Kasumi-1 (cell line): ENCODE measurements at regions not wholly inside any gene's neighbourhood (a gene's known extent, or its start where the extent isn't known, plus 50 kb on each side); places are given as distances from the start of the nearest gene placed in this dataset.
A peak's percentile ranks its signal among the peaks of the same experiment; 100 is the strongest.

ENCODE experiments used
- DNase-seq, 2 experiments: peaks; one replicate each; lab custom pipeline; 2025; lab: John Stamatoyannopoulos, UW

DNA sequence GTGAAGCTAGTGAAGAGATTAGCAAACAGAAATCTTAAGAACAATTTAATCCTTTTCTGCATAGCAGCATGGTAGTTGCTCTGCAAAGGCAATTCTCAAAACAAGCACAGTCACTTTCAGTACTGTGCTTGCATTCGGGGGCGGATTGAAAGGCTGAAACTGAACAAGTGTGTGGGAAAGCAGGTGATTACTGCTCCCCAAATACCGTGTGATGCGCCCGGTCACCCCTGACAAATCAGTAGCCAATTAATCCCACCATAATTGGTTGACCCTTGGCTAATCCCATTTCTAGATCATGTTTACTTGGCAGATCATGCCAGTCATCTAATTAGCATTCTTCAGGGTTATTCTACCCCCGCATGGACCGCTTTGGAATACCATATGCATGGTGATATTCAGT is 76.5 kb upstream of the ADRB1 start:
- no peak for DNase-seq

DNA sequence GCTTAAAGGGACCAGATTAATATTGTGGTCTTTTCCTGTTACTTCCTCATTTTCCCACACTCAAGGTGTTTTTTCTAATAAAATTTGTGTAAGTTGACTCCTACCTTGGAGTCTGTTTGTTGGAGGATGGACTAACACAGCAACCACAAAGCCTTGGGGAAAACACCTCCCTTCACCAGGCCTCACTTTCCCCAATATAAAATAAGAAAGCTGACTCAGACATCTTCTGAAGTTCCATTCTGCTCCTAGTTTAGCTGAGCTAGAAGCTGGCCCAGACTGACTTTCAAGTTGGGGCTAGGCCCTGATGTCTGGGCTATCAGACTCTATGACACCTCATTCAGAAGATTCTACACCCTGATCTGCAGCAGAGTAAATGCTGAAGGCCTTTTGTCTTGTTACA is 73.0 kb upstream of the ADRB1 start:
- peak; percentile 10 to 14 for DNase-seq

DNA sequence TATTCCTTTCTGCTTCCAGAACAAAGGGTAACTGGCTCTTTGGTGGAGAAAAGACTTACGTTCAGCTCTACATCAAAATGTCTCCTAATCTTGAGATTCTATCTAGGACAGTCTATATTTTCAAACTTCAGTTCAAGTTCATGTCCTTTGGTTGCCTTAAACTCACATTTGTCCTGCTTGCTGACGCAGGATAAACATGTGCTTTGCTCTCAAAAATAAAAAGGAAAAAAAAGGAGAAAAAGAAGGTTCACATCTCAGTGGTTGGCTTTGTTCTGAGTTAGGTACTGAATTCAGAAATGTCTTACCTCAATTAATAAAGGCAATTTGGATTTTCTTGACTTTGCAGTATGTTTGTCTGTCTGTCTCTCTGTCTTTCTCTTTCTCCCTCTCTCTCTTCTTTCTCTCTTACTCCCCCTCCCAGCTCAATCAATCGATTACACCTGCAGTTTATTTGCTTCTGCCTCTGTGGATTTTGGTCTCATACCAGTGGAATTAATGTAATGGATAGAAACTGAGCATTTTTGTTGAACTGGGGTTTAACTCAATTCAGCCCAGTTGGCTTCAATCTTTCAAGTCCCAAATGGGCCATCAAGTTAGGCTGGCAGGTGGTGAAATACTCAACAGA is 72.2 kb upstream of the ADRB1 start:
- no peak for DNase-seq

DNA sequence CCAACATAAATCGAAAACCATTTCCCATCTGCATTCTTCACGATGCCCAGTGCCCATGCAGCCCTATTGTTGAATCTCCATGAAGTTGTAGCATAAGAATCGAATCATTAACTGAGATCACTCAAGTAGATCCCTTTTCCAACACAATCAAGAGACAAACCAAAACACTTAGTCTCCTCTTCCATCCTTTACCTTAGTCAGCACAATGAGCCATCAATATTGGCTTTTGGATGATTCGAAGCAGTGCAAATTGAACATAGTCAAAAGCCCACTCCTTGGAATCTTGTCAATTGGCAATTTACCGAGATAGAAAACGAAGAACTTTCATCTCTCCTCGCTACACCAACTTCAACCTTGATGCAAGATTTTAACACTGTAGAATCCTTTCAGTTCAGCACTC is 66.5 kb upstream of the ADRB1 start:
- no peak for DNase-seq

DNA sequence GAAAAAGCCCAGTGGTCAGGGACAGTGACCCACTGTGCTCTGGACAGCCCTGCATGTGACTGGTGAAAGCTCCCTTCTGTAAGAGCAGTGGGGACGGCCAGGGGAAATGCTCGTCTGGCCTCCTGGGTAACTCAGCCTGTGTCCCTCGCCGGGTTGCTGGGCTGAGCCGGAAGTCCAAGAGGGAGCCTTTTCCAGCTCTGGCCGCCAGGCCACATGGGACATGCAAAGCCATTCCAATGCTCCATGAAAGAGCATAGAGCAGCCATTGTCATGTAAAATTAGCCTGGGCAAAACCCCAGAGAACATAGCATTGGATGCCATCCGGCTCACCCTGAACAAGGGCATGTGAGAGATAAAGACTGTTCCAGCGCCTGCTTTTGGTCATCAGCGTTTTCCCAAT is 64.9 kb upstream of the ADRB1 start:
- DNase-seq, result no peak

DNA sequence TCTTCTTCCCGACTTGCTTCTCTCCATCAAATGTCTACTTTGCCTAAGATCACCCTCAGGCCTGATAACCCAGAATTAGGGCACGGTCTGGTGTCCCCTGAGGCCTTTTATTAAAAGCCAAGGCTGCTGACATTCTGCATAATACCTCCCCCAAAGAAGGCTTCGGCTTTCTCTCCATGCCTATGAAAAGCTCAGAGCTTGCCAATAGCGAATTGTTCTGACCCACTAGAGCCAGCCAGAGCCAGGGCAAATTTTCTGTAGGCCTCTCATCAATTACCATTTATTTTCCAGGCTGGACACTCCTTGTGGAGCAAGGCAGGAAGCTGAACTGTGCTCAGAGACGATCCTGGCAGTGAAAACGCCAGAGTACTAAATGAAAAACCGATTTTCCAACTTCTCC is 64.3 kb upstream of the ADRB1 start:
- DNase-seq, result no peak

DNA sequence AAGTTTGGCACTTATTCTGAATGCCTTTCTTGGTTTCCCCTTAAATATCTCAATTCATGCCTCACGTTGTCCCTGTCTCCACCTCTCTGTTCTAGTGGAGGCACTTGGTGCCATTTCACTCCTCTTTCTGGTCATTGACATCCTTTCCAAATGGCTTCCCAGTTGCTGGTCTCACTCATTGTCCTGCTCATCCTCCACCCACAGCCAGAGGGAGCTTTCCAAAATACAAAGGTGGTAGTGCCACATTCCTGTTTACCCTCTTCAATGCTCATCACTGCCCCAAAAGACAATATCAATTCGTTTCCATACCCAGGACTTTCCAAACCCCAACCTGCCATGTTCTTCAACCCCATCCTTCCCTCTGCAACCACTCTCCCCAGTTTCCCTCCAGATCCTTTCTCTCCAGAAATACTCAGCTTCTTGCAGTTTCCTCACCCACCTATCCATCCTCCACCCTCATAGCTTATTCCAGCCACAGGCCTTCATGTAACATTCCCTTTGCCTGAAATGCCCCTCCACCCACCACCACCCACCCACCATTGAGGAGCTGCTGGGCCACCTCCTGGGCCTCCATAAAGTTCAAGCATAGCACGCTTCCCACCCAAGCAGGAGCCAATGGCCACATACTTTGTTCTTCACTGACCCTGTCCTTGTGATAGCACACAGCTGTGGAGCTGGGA is 63.1 kb upstream of the ADRB1 start:
- DNase-seq, result peak; percentile 13 to 29

DNA sequence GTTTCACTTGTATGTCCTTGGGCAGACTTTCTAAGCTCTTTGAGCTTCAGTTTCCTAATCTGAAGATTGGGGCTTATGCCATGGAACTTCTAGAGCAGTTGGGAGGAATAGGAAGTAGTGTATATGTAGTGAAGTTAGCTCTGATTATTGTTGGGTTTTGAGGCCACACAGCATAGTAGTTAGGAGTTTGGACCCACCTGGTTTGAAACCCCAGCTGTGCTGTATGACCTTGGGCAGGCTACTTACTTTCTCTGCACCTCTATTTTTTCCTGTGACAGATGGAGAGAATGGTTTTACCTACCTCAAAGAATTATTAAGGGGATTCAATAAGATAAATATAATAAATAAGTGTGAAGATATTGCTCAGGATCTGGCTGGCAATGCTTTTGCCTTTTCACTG is 61.4 kb upstream of the ADRB1 start:
- DNase-seq, result no peak

DNA sequence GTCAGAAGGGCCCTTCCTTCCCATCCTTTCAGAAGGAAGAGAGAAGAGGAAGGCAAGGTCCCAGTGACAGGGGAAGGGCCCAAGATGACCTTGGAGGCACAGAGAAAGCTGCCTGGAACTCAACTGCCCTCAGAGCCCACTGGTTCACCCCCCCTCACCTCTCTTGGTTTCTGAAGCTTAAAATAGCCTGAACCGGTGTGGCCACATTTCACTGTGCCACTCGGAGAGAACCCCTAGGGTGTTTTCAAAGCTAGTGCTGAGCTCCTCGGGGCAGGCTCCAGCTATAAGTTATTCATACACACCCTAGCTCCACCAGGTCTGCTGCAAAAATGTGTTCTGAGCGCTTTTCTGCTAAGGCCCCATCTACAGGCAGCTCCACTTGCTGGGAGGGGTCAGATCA is 60.9 kb upstream of the ADRB1 start:
- no peak for DNase-seq

DNA sequence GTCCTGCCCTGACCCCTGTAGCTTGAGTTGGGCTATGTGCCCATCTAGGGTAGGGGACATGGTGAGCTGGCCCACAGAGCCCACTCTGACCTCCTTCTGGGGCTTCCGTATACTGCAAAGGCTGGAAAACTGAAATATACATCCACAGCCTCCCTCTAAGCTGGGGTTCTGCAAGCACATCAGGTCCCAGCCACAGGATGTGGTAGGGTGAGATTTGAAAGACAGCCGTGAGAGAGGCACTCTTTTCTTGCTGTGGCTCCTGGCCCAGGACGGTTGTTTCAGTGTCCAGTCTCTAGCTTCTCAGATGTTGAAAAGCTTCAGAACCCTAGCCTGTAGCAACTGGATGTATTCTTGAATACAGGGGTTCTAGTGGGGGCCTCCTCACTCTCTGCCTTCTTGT is 60.1 kb upstream of the ADRB1 start:
- no peak for DNase-seq

DNA sequence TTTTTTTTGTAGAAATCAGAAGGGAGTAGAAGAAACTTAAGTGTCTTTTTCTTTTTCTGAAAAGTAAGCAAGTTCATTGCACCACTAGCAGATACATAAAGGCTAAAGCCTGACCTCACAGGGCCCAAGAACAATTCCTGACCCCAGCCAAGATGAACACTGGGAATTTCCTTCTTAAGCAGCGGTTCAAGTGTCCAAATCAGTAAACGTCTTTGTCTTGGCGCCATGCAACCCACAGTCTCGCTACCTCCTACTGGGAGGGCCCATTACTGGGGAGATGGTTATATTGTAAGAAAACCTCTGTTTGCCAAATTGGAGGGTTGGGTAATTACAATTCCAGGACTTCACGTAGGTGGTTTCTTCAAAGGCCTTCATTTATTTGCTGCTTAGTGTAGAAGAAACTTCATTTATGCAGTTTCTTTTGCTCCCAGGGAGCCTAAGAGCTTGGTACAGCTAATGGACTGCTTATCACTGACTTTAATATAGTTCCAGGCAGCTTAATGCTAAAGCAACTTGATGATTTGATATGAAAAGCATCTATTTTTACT is 58.3 kb upstream of the ADRB1 start:
- no peak for DNase-seq

DNA sequence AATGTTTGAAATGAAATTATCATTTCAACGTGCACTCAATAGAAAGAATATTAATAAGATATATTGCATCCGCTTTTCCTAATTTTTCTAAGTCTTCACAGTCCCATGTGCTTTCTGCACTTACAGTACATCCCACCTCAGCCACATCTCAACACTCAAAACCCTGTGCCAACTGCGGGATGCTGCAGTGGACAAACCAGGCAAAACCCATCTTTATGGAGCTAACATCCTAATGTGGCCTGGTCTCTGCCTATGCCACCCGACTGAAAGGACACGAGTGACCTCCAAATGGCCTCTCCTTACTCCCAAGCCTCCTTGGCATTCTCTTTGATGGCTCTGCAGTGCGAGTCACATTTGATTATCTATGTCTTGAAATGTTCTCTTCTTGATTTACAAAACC is 57.4 kb upstream of the ADRB1 start:
- DNase-seq, result no peak

DNA sequence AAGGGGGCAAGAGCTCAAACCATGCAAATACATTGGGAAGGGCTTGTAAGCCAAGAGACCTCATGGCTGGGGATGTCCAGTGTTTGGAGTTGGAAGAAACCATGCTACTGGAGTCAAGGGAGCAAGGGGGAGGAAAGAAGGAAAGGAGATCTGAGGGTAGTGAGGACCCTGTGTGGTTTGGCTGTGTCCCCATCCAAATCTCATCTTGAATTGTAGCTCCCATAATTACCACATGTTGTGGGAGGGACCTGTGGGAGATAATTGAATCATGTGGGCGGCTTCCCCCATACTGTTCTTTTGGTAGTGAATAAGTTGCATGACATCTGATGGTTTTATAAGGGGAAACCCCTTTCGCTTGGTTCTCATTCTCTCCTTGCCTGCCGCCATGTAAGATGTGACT is 56.5 kb upstream of the ADRB1 start:
- no peak for DNase-seq

DNA sequence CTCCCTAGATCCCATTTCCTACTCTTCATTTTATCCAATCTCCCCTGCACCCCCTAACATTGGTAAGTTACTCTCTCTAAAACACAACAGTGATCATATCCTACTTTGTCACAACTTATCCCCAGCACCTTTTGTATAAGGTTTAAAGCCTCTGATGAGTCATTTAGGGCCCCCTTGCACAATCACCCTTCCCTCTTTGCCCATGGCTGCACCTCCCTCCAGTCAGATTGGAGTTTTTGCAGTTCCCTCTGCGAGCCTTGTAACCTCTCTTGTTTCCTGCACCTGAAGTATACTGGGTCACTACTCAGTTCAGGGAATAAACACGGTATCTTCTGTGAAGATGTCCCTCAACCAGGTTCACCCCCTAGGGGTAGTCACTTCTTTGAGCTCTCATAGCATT is 55.9 kb upstream of the ADRB1 start:
- peak; percentile 54 to 64 for DNase-seq

DNA sequence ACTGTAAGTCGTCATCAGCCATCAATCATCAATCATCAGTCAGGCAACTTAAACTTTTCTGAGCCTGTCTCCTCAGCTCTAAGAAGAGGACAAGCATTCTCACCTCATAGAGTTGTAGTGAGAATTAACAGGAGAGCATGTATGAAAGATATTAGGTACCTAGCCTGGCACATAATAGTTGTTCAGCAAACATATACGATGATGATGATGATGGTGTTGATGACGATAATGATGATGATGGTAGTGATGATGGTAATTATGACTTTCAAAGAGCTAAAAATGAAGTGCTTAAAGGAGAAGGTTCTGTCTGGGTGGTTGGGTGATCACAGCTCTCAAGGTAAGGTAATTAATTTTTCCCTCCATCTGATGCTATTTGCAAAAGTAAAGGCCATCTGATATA is 55.1 kb upstream of the ADRB1 start:
- DNase-seq, result no peak

DNA sequence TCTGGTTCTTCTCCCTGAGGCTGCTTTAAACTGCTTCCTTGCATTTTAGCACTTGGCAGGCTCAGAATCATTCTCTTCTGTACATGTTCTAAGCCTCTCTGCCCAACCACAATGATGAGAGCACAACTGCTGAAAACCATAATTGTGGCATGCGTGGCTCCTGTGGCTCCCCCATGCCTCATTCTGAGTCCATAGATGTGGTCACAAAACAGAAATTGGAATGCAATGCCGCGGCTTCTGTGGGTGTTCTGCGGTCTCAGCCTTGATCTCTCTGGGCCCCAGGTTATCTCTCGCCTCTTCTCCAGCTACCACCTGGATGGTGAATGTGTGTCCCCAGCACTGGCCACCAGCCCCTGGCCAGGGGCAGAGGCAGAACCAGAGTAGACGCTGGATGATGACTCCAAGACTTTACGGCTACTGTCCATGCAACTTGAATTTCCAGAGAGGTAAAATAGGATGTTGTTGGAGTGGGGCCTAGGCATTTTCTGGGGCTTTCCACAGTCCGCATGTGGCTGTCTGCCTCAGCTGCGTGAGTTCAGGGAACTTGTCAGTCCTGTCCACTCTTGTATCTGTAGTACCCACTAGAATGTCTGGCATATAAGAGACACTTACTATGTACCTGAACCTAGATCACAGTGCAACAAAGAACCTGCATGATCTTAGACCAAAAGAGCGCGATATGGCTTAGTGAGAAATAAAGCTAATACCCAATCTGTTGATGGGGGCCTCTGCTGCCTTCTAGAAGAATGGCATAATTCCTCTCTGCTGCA is 52.4 kb upstream of the ADRB1 start:
- no peak for DNase-seq

DNA sequence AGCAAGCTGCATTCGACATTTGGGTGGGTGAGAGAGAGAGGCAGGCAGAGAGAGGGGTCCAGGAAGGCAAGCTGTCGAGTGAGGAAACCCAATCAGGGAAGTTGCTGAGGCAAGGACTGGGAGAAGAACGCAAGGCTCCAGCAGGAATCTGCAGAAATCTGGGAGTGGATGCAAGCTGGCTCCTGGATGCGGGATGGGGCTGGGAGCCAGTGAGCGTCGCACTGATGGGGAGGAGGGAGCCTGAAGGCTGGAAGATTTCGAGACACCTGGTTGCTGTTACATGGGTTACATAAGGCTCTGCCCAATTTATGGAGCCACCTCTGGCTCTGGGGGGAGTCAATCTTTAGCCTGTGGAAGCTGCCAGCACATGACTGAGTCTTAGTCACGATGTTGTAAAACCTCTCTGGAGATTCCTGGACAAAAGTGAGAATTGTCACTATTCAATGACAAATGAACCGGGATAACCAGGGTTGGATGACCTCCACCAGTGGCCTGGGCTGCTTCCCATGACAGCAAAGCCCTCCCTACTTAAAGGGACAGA is 51.1 kb upstream of the ADRB1 start:
- DNase-seq, result no peak

DNA sequence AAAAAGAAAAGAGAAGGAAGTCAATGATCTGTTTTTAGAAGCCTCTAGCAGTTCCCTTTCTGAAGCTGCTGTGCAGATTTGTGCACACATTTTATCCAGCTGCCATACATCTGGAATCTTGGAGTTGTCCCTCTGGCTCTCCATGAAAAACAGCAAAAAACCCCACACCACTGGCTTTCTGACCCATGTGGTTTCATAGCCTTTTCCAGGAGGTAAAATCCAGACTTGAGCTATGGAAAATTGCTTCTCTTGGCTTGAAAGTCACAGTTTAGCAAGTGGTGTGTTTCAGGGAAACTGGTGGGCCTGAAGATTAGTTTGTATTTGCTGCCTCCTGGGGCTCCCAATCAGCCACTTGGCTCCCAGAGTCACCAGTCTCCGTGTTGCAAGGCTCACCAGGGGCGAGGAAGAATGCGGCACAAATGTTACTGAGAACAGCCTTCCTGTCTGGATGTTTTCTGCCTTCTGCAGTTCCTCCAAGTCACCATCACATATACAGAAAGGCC is 50.1 kb upstream of the ADRB1 start:
- peak; percentile 85 for DNase-seq
